Tibial nerve (tissue), 4 donors: ENCODE measurements at regions not wholly inside any gene's neighbourhood (a gene's known extent, or its start where the extent isn't known, plus 50 kb on each side); places are given as distances from the start of the nearest gene placed in this dataset.

Experiments
- CTCF ChIP-seq, 5 experiments: fragments of 200-600 bp in 3 of 5; fragments of 450-650 bp in 2 of 5; sonication (generic) in 3 of 5; IDR thresholded peaks; one replicate each; pipeline ENCODE4 v1.5.1; 2016 to 2019; ENCODE audit warnings: antibody characterized with exemption in 5 of 5, mild to moderate bottlenecking in 3 of 5, moderate library complexity in 2 of 5
- EP300 ChIP-seq, 2 donors: sonication (generic); formaldehyde crosslinking; IDR thresholded peaks; one replicate each; pipeline ENCODE4 v1.6.1; 2017; ENCODE audit warnings: antibody characterized with exemption in 2 of 2, mild to moderate bottlenecking in 1 of 2
- POLR2A ChIP-seq, 2 donors: fragments of 450-650 bp; IDR thresholded peaks; one replicate each; pipeline ENCODE4 v1.6.1; 2017; ENCODE audit warnings: antibody characterized with exemption in 2 of 2, mild to moderate bottlenecking in 2 of 2, moderate library complexity in 2 of 2

- TF ChIP-seq POLR2A (IDR thresholded peaks at IDR 0.05) (no peak), CTCF (IDR thresholded peaks at IDR 0.05) (no peak), EP300 (IDR thresholded peaks at IDR 0.05) (no peak)
Measured at GRCh38 chr10:104541820-104542219, 99.3 kb upstream of the SORCS3 start.
